Endothelial cell of umbilical vein (primary cell): ENCODE measurements at regions not wholly inside any gene's neighbourhood (a gene's known extent, or its start where the extent isn't known, plus 50 kb on each side); places are given as distances from the start of the nearest gene placed in this dataset.
"Not testable (repeated sequence)": the region's sequence is repeated elsewhere in the genome, so short reads cannot be mapped to it uniquely, and the experiment has no call there.

Experiments used
- CTCF ChIP-seq, 2 donors: IDR thresholded peaks; 1 replicate in 1 of 2; 2 replicates in 1 of 2; pipeline ENCODE4 v1.5.1; 2011; ENCODE audit warnings: low read length in 2 of 2, mild to moderate bottlenecking in 2 of 2, moderate library complexity in 2 of 2, control low read depth in 1 of 2, inconsistent platforms in 1 of 2, low read depth in 1 of 2; ENCODE audit not compliant: insufficient read depth in 1 of 2; ENCODE audit errors: extremely low read depth in 1 of 2
- EZH2 ChIP-seq: IDR thresholded peaks from 2 replicates; pipeline ENCODE4 v1.6.1; 2012; ENCODE audit warnings: borderline replicate concordance, low read depth, mild to moderate bottlenecking, moderate library complexity, low read length, inconsistent platforms; ENCODE audit not compliant: severe bottlenecking
- FOS ChIP-seq: IDR thresholded peaks from 2 replicates; pipeline ENCODE4 v1.6.1; 2011; ENCODE audit warnings: mild to moderate bottlenecking, low read length, moderate library complexity, borderline replicate concordance; ENCODE audit not compliant: insufficient read depth
- POLR2A ChIP-seq: IDR thresholded peaks from 2 replicates; pipeline ENCODE4 v1.6.1; 2012; ENCODE audit warnings: low read depth, mild to moderate bottlenecking, control low read depth, low read length
- POLR2AphosphoS5 ChIP-seq: IDR thresholded peaks from 2 replicates; pipeline ENCODE4 v1.6.1; 2012; ENCODE audit warnings: low read depth, mild to moderate bottlenecking, control low read depth, low read length, moderate library complexity; ENCODE audit not compliant: insufficient read depth
- TF ChIP-seq, protein P1 (sequence below): IDR thresholded peaks from 2 replicates; pipeline ENCODE4 v1.6.1; 2011; ENCODE audit not compliant: insufficient read depth, insufficient read length

- not testable (repeated sequence) for TF ChIP-seq CTCF (IDR thresholded peaks at IDR 0.05; ENCODE audit: extremely low read depth in 1 of 2, insufficient read depth in 1 of 2, low read depth in 1 of 2, low read length in 2 of 2); FOS; EZH2; POLR2A; POLR2AphosphoS5
- TF ChIP-seq, protein P1, sequence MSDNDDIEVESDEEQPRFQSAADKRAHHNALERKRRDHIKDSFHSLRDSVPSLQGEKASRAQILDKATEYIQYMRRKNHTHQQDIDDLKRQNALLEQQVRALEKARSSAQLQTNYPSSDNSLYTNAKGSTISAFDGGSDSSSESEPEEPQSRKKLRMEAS, result not testable (repeated sequence)
These were observed 72.5 kb upstream of the STARD13 start for GRCh38 chr13:33358076-33358475.
